ENCODE measurements at regions not wholly inside any gene's neighbourhood (a gene's known extent, or its start where the extent isn't known, plus 50 kb on each side); places are given as distances from the start of the nearest gene placed in this dataset.
"Not testable (repeated sequence)": the region's sequence is repeated elsewhere in the genome, so short reads cannot be mapped to it uniquely, and the experiment has no call there.

GRCh38 chr5:113764382-113764781 is 250.9 kb downstream of the YTHDC2 start:
- Mint-ChIP-seq H3K27ac (no peak overlapping the region), H3K27me3 (ENCODE audit: insufficient read depth, low read depth, poor library complexity) (peaks cover 2% of the 10 kb centered on the region), H3K4me1 (peaks cover 6% of the 10 kb centered on the region; the same call in 2 of the 3 replicates), H3K9me3 (peaks cover 32% of the 10 kb centered on the region), H3K36me3 (ENCODE audit: low read depth) (peaks cover 24% of the 10 kb centered on the region), H3K4me3 (no peak overlapping the region)
- Histone ChIP-seq H3K4me3 (no peak overlapping the region), H3K27ac (ENCODE audit: low read depth) (no peak overlapping the region), H3K79me2 (replicated peaks; ENCODE audit: insufficient read depth) (no peaks in the 10 kb centered on the region), H2AFZ (no peak overlapping the region), H3F3A (replicated peaks; ENCODE audit: low read depth) (no peaks in the 10 kb centered on the region), H3K4me2 (no peak overlapping the region), H3K36me3 (ENCODE audit: insufficient read depth) (no peaks in the 10 kb centered on the region), H3K9me2 (ENCODE audit: insufficient read depth) (0 out of 2 replicates have a peak, but pooled peaks cover 7% of the 10 kb centered on the region), H4K20me1 (replicated peaks; ENCODE audit: insufficient read depth) (no peaks in the 10 kb centered on the region), H3K27me3 (ENCODE audit: insufficient read depth) (no peaks in the 10 kb centered on the region), H3K4me1 (ENCODE audit: insufficient read depth) (no peaks in the 10 kb centered on the region)
- DNase-seq (ENCODE audit: low spot score), result no peak
- no peak for ATAC-seq
- TF ChIP-seq EZH2 (IDR thresholded peaks at IDR 0.05; ENCODE audit: low read depth, unreplicated experiment) (no peak), REST (IDR thresholded peaks at IDR 0.05; ENCODE audit: unreplicated experiment) (no peak), ZNF331 (CRISPR knock-in tag; IDR thresholded peaks at IDR 0.05; ENCODE audit: low read depth) (no peak)

- not testable (repeated sequence) for H3K27ac ChIP-seq (ENCODE audit: low read depth); H4K20me1 ChIP-seq (replicated peaks; ENCODE audit: insufficient read depth); H3F3A ChIP-seq (replicated peaks; ENCODE audit: low read depth); H3K4me3 ChIP-seq; H3K4me1 ChIP-seq (ENCODE audit: insufficient read depth); H3K36me3 ChIP-seq (ENCODE audit: insufficient read depth); ATAC-seq; DNase-seq (ENCODE audit: low spot score); H3K4me2 ChIP-seq; H3K27me3 ChIP-seq (ENCODE audit: insufficient read depth); H3K27ac Mint-ChIP-seq; H3K4me3 Mint-ChIP-seq; H3K79me2 ChIP-seq (replicated peaks; ENCODE audit: insufficient read depth); H3K4me1 Mint-ChIP-seq; H3K27me3 Mint-ChIP-seq (ENCODE audit: insufficient read depth, low read depth, poor library complexity); H2AFZ ChIP-seq
- Mint-ChIP-seq H3K36me3 (ENCODE audit: low read depth) (peaks cover 24% of the 10 kb centered on the region), H3K9me3 (peaks cover 32% of the 10 kb centered on the region)
- peaks cover 13% of the 10 kb centered on the region for H3K9me2 ChIP-seq (ENCODE audit: insufficient read depth)
These were observed 253.3 kb downstream of the YTHDC2 start for GRCh38 chr5:113766827-113767226.

- DNase-seq (ENCODE audit: low spot score), result peak; percentile 10
- no peaks in the 10 kb centered on the region for H3K27me3 ChIP-seq (ENCODE audit: insufficient read depth)
- no peak overlapping the region for H3K27ac ChIP-seq (ENCODE audit: low read depth)
- peaks cover 3% of the 10 kb centered on the region for H3K4me1 ChIP-seq (ENCODE audit: insufficient read depth)
- Mint-ChIP-seq H3K4me1 (peaks cover 6% of the 10 kb centered on the region), H3K4me3 (no peak overlapping the region), H3K9me3 (peaks cover 27% of the 10 kb centered on the region), H3K36me3 (ENCODE audit: low read depth) (peaks cover 24% of the 10 kb centered on the region), H3K27ac (peak overlapping the region; percentile 62; the same call in 1 of the 2 replicates), H3K27me3 (ENCODE audit: insufficient read depth, low read depth, poor library complexity) (peaks cover 2% of the 10 kb centered on the region)
- H3K79me2 ChIP-seq (replicated peaks; ENCODE audit: insufficient read depth), result no peaks in the 10 kb centered on the region
- H3K9me2 ChIP-seq (ENCODE audit: insufficient read depth), result peaks cover 7% of the 10 kb centered on the region
- H3K36me3 ChIP-seq (ENCODE audit: insufficient read depth), result no peaks in the 10 kb centered on the region
- no peaks in the 10 kb centered on the region for H4K20me1 ChIP-seq (replicated peaks; ENCODE audit: insufficient read depth)
- TF ChIP-seq ZNF331 (CRISPR knock-in tag; IDR thresholded peaks at IDR 0.05; ENCODE audit: low read depth), result no peak
- TF ChIP-seq EZH2phosphoT487 (IDR thresholded peaks at IDR 0.05; ENCODE audit: unreplicated experiment), result no peak
- TF ChIP-seq REST (IDR thresholded peaks at IDR 0.05; ENCODE audit: unreplicated experiment), result no peak
- TF ChIP-seq CREB1 (CRISPR knock-in tag; IDR thresholded peaks at IDR 0.05; ENCODE audit: low read depth), result no peak
- no peak overlapping the region for H3K4me2 ChIP-seq
- H3F3A ChIP-seq (replicated peaks; ENCODE audit: low read depth), result no peaks in the 10 kb centered on the region
- ATAC-seq, result peak; percentile 73
- no peak overlapping the region for H2AFZ ChIP-seq
- H3K4me3 ChIP-seq, result no peak overlapping the region
These were observed 257.2 kb downstream of the YTHDC2 start for GRCh38 chr5:113770648-113771047.
